Vagina (tissue), 2 donors: ENCODE measurements at regions not wholly inside any gene's neighbourhood (a gene's known extent, or its start where the extent isn't known, plus 50 kb on each side); places are given as distances from the start of the nearest gene placed in this dataset.

Experiments used
- CTCF ChIP-seq, 3 experiments: fragments of 450-650 bp in 2 of 3; fragments of 200-600 bp in 1 of 3; sonication (generic) in 1 of 3; IDR thresholded peaks; one replicate each; pipeline ENCODE4 v1.5.1; 2017 to 2019; ENCODE audit warnings: antibody characterized with exemption in 3 of 3, mild to moderate bottlenecking in 2 of 3, moderate library complexity in 2 of 3
- POLR2A ChIP-seq, 2 donors: fragments of 450-650 bp; IDR thresholded peaks; one replicate each; pipeline ENCODE4 v1.6.1; 2017; ENCODE audit warnings: antibody characterized with exemption in 2 of 2, mild to moderate bottlenecking in 2 of 2, moderate library complexity in 2 of 2
- POLR2AphosphoS5 ChIP-seq, 2 donors: sonication (generic); formaldehyde crosslinking; IDR thresholded peaks; one replicate each; pipeline ENCODE4 v1.9.0; 2017; ENCODE audit warnings: antibody characterized with exemption in 2 of 2, mild to moderate bottlenecking in 2 of 2, low read depth in 1 of 2; ENCODE audit not compliant: insufficient read depth in 1 of 2

- no peak for TF ChIP-seq CTCF (IDR thresholded peaks at IDR 0.05)
- no peak for TF ChIP-seq POLR2AphosphoS5 (IDR thresholded peaks at IDR 0.05; ENCODE audit: insufficient read depth in 1 of 2, low read depth in 1 of 2)
- TF ChIP-seq POLR2A (IDR thresholded peaks at IDR 0.05): no peak
Observed at GRCh38 chr18:4524096-4524495, 69.0 kb upstream of the DLGAP1 start.
